Daoy (cell line): ENCODE measurements at regions not wholly inside any gene's neighbourhood (a gene's known extent, or its start where the extent isn't known, plus 50 kb on each side); places are given as distances from the start of the nearest gene placed in this dataset.
A peak's percentile ranks its signal among the peaks of the same experiment; 100 is the strongest.
"Not testable (repeated sequence)": the region's sequence is repeated elsewhere in the genome, so short reads cannot be mapped to it uniquely, and the experiment has no call there.

ENCODE experiments used
- DNase-seq: peaks from one replicate; pipeline ENCODE4 v3.0.0-alpha.2; 2015; ENCODE audit warnings: low read depth

- no peak for DNase-seq
Measured at GRCh38 chr11:15300341-15300740, 185.6 kb downstream of the INSC start.

DNA sequence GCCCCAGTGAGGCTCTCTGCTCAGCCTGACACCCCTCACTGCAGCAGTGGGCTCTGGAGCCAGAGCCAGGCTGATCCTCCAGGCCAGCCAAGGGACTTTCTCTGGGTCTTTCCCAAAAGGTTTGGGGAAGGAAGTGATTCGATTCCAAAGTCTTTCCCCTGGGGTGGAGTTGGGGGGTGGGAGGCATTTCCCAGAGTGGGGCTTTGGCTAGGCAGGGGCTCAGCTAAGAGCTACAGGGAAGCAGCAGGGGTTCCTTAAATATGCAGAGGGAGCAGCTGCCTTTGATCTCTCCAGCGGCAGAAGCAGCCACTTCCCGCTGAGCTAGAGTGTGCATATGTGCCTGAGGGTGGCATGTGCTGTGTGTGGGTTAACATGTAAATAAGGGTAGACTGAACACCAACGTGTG, 192.9 kb downstream of the INSC start:
- DNase-seq: no peak

GRCh38 chr11:15308840-15309239, 194.1 kb downstream of the INSC start:
- no peak for DNase-seq

- DNase-seq: no peak
Measured at GRCh38 chr11:15309296-15309695, 194.6 kb downstream of the INSC start.

GRCh38 chr11:15313862-15314261, 199.1 kb downstream of the INSC start:
- DNase-seq: no peak

GRCh38 chr11:15318814-15319213, 204.1 kb downstream of the INSC start:
- no peak for DNase-seq

GRCh38 chr11:15326520-15326919, 211.8 kb downstream of the INSC start:
- no peak for DNase-seq

- DNase-seq: peak; percentile 44
Measured at GRCh38 chr11:15327786-15328231, 213.1 kb downstream of the INSC start.

GRCh38 chr11:15333407-15333806, 218.7 kb downstream of the INSC start:
- no peak for DNase-seq

GRCh38 chr11:15334766-15335165, 220.0 kb downstream of the INSC start:
- no peak for DNase-seq

GRCh38 chr11:15336021-15336420, 221.3 kb downstream of the INSC start:
- DNase-seq: no peak

DNA sequence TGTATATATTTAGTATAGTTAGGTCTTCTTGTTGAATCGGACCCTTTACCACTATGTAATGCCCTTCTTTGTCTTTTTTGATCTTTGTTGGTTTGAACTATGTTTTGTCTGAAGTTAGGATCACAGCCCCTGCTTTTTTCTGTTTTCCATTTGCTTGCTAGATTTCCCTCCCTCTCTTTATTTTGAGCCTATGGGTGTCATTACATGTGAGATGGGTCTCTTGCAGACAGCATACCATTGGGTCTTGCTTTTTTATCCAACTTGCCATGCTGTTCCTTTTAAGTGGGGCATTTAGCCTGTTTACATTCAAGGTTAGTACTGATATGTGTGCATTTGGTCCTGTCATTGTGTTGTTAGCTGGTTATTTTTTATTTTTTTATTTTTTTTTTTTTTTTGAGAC, 224.6 kb downstream of the INSC start:
- no peak for DNase-seq

DNA sequence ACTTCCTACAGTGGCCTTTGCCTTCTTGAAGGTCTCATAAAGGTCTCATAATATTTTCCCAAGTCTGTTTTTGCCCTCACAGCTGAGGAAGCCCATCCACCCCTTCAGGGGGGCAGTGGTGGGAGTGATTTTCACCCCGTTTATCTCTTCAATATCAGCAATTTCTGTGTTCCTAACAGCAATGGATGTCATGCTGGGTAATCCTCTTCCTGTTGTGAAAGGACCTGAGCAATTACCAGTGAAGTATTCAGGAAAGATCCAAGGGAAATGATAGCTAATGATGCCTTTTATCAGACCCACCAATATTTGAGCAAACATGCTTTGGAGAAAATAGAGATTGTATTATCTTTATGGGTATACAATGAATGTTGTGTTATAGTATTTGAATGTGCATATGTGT, 226.9 kb downstream of the INSC start:
- no peak for DNase-seq

DNA sequence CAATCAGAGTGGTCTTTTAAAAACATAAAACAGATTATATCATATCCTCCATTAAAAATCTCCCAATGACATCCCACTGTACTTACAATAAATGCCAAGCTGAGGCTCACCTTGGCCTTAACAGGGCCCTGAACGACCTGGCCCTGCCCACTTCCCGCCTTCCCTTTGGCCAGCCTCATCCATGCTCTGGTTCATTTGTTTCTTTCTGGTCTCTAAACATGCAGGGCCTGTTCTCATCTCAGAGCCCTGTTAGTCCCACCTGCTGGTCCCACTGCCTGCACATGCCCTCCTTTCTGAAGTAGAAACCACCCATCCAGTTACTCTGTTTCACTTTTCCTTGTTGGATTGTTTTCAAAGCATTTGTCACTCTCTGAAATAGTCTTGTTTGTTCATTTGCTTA, 227.4 kb downstream of the INSC start:
- no peak for DNase-seq

- DNase-seq: no peak
Measured at GRCh38 chr11:15346907-15347306, 232.2 kb downstream of the INSC start.

DNA sequence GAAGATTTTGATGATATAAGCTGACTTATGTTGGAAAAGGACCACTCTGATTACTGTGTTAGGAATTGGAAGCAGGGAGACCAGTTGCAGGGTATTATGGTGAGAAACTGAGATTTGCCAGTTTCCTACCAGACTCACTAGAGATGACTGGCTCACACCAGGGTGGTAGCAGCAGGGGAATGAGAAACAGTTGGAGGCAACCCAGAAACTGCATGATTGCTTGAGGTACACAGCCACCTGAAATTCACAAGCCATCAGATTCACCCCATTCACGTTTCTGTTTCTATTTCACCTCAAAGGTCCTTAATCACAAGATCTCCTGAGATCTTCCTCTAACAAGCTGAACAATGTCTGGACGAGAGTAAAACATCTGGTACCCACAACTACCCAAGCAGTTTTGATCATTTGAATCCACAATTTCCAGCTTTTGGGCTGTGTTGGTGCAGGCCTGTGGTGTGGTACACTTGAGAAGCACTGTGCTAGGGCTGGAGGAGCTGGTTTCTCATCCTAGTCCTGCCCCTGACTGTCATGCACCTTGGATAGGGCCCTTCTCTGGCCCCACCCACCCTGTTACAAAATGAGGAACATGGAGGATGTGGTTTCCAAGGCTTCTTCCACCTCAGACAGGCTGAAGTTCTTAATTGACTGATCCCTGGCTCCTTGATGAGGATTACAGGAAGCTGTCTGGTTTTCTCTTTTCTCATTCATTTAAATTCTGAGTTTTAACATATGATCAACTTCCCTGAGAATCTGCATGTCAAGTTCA, 233.4 kb downstream of the INSC start:
- DNase-seq: no peak

DNA sequence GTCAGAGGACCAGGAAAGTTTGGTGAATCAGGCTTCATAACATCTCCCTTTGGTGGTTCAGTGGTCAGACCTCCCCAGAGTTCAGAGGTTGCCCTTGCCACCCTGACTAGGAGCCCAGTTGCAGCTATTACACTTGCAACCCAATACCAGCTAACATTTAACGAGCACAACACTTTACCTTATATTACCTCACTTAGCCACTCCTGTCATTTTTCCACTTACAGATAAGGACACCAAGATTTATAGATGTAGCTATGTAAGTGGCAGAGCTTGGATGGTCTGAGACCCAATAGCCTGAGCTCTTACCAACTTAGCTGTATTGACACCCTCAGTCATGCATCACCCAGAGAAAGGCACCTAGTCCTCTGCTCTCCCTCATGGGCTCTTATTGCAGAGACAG, 234.7 kb downstream of the INSC start:
- no peak for DNase-seq

GRCh38 chr11:15361316-15361715, 246.6 kb downstream of the INSC start:
- no peak for DNase-seq

DNA sequence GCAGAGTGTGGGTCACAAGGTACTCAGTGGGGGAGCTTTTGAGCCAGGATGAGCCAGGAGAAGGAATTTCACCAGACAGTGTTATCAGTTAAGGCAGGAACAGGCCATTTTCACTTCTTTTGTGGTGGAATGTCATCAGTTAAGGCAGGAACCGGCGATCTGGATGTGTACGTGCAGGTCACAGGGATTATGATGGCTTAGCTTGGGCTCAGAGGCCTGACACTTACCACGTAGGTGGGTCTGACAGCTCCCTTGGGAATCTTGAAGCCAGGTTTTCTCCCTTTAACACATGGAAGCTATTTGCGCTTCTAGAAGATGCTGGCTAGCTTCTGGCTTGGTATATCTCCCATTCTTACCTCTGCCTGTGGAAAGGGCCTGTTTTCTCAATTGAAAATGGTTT, 250.6 kb downstream of the INSC start:
- not testable (repeated sequence) for DNase-seq

DNA sequence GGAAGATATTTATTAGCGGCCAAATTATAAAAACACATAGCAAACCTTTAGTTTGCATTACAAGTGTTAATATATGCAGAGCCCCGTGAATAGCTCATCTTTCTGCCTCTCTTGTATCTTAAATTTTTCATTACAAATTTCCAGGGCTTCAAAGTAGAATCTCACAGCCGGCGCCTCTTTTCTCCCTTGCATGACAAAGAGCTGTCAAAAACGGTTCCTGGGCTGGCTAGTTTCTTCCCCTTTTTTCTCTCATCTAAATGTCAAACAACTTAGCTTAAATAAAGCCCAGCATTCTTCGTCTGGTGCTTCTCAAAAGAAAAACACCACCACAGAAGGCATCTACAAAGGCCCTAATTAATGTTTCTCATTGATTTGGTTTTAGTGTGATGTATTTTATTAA, 253.0 kb downstream of the INSC start:
- DNase-seq: no peak

- no peak for DNase-seq
Measured at GRCh38 chr11:15370495-15371147, 255.9 kb downstream of the INSC start.

- no peak for DNase-seq
Measured at GRCh38 chr11:15371533-15371932, 256.8 kb downstream of the INSC start.

GRCh38 chr11:15374418-15374817, 259.7 kb downstream of the INSC start:
- no peak for DNase-seq

DNA sequence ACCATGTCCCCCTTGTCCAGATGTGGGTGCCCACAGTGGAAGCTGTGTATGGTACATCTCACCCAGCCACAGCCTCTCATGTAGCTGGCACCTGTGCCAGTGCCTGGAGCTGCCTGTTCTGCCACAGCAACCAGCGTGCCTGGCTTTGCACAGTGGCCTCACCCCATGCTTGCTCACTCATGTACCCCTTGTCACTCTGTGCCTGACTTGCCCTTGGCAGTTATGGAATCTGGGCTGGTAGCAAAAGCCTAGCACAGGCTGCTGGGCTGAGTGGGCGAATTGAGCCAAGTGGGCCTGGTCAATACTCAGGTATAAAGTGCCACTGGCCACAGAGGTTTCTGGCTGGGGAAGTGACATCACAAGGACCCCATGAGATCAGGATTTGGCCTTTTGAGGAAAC, 264.2 kb downstream of the INSC start:
- DNase-seq: no peak
